Stomach (tissue), 8 donors: ENCODE measurements at regions not wholly inside any gene's neighbourhood (a gene's known extent, or its start where the extent isn't known, plus 50 kb on each side); places are given as distances from the start of the nearest gene placed in this dataset.

Source experiments
- DNase-seq, 2 donors: peaks; one replicate each; pipeline versions ENCODE4 v3.0.0 to v3.0.0-alpha.2; 2013 to 2019
- H3K27ac ChIP-seq, 5 donors: fragments of 200-600 bp in 4 of 5; sonication (generic) in 4 of 5; one replicate each; pipeline ENCODE4 v1.5.1; 2013 to 2019; ENCODE audit warnings: mild to moderate bottlenecking in 1 of 5, moderate library complexity in 1 of 5
- H3K27me3 ChIP-seq, 3 donors: fragments of 200-600 bp; sonication (generic); one replicate each; pipeline ENCODE4 v1.5.1; 2017 to 2019; ENCODE audit warnings: mixed run types in 1 of 3
- H3K36me3 ChIP-seq, 4 donors: fragments of 200-600 bp; sonication (generic); 1 replicate in 3 of 4; 2 replicates in 1 of 4; pipeline ENCODE4 v1.5.1; 2016 to 2019
- H3K4me1 ChIP-seq, 4 donors: fragments of 200-600 bp; sonication (generic); one replicate each; pipeline ENCODE4 v1.5.1; 2016 to 2019
- H3K4me3 ChIP-seq, 4 donors: fragments of 200-600 bp; sonication (generic) in 3 of 4; one replicate each; pipeline ENCODE4 v1.5.1; 2016 to 2019; ENCODE audit warnings: mild to moderate bottlenecking in 1 of 4
- H3K9me3 ChIP-seq, 4 donors: fragments of 200-600 bp; sonication (generic); one replicate each; pipeline ENCODE4 v1.5.1; 2016 to 2019
- EP300 ChIP-seq: sonication (generic); formaldehyde crosslinking; IDR thresholded peaks from one replicate; pipeline ENCODE4 v1.6.1; 2017; ENCODE audit warnings: antibody characterized with exemption
- POLR2A ChIP-seq, 4 donors: fragments of 450-650 bp; IDR thresholded peaks; one replicate each; pipeline ENCODE4 v1.6.1; 2016; ENCODE audit warnings: antibody characterized with exemption in 4 of 4, control low read depth in 2 of 4, mild to moderate bottlenecking in 1 of 4, moderate library complexity in 1 of 4
- POLR2AphosphoS5 ChIP-seq, 3 donors: sonication (generic); formaldehyde crosslinking; IDR thresholded peaks; one replicate each; pipeline ENCODE4 v1.6.1; 2016; ENCODE audit warnings: antibody characterized with exemption in 3 of 3
- WGBS, 5 donors: extraction: QIAGEN DNeasy Blood & Tissue Kit in 3 of 5; methylation state at CpG; one replicate each; pipeline versions ENCODE4 v1.1.5 to v1.1.7; 2013 to 2018; 5-methylcytosine and 5-hydroxymethylcytosine counted together
- intact Hi-C: fragments of 100-400 bp; cut with DNase I; formaldehyde crosslinking; loops from one replicate; pipeline ENCODE4 v1.15.1; 2023; ENCODE audit warnings: low total_unique reads
- TF ChIP-seq, protein P1 (sequence below), 7 experiments: fragments of 450-650 bp in 4 of 7; fragments of 200-600 bp in 3 of 7; sonication (generic) in 3 of 7; IDR thresholded peaks; one replicate each; pipeline ENCODE4 v1.5.1; 2016 to 2019; ENCODE audit warnings: antibody characterized with exemption in 7 of 7, control low read depth in 2 of 7, mild to moderate bottlenecking in 1 of 7
- donor health status: healthy with polysubstance abuse.
- donor health status: Bipolar disorder and iron deficiency.
- donor health status: healthy.

DNA sequence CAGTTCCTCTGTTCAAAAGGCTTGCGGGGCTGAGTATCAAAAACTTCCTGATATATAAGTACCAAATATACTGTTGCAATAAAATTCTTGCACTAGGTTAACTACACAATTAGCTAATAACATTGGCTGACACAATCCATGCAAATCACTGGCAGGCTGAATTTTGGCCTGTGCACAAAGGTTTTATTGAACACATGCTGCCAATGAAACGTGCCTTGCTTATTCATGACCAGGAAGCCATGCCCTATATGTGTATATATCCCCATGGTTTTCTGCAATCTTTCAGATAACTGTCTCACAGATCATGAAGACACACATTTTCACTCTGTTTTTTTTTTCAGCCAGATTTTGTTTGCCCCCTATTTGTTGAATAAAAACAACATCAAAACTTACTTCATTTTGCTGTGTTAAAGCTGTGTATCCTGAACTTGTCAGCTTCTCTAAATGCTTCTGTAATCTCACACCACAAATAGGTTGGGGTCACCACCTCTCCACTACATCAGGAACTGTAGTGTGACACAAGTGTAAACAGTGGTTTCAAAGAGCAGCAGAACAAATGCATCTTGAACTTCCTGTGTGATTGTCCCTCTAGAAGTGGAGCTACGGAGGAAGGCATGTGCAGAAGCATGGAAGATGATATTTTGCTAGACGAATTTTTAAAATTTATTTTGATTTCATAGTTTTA lies 920.7 kb upstream of the NR2F2 start:
- 28 to 48% (median 37%) methylated on average over 4 of the region's 4 CpGs for WGBS, 5 donors
- Histone ChIP-seq H3K4me1 (peaks cover 0 to 15% (median 0%) of the 10 kb centered on the region in 4 donors), H3K27me3 (no peaks in the 10 kb centered on the region), H3K27ac (no peak overlapping the region), H3K4me3 (no peak overlapping the region), H3K9me3 (no peaks in the 10 kb centered on the region), H3K36me3 (no peaks in the 10 kb centered on the region)
- intact Hi-C loops, result no loop called here
- TF ChIP-seq POLR2AphosphoS5 (IDR thresholded peaks at IDR 0.05) (no peak), POLR2A (IDR thresholded peaks at IDR 0.05) (no peak), EP300 (no peak)
- TF ChIP-seq, protein P1, sequence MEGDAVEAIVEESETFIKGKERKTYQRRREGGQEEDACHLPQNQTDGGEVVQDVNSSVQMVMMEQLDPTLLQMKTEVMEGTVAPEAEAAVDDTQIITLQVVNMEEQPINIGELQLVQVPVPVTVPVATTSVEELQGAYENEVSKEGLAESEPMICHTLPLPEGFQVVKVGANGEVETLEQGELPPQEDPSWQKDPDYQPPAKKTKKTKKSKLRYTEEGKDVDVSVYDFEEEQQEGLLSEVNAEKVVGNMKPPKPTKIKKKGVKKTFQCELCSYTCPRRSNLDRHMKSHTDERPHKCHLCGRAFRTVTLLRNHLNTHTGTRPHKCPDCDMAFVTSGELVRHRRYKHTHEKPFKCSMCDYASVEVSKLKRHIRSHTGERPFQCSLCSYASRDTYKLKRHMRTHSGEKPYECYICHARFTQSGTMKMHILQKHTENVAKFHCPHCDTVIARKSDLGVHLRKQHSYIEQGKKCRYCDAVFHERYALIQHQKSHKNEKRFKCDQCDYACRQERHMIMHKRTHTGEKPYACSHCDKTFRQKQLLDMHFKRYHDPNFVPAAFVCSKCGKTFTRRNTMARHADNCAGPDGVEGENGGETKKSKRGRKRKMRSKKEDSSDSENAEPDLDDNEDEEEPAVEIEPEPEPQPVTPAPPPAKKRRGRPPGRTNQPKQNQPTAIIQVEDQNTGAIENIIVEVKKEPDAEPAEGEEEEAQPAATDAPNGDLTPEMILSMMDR (IDR thresholded peaks at IDR 0.05), result no peak
- DNase-seq, result peak in 1 of 2 donors; percentile 32

DNA sequence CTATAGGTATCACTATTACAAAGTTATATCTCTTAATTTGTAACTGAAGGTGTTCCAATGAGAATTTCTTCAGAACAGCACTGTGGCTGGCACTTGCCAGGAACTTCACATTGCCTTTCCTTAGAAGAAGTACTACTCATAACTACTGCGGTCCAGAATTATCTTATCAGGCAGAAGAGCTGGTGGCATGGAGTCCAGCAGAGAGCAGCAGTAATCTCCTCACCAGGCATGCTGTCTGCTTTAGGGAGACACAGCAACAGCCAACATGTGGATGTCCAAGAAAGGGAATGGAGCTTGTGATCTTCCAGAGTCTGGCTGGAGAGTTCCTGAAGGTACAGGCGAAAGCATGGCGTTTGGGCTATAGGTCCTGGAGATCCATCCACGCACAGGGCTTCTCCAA lies 919.7 kb upstream of the NR2F2 start:
- intact Hi-C loops, result no loop called here
- Histone ChIP-seq H3K27ac (no peak overlapping the region), H3K36me3 (no peaks in the 10 kb centered on the region), H3K4me3 (no peak overlapping the region), H3K9me3 (no peaks in the 10 kb centered on the region), H3K27me3 (no peaks in the 10 kb centered on the region), H3K4me1 (peaks cover 0 to 11% (median 0%) of the 10 kb centered on the region in 4 donors)
- DNase-seq, result no peak
- 88 to 97% (median 94%) methylated on average over 4 of the region's 4 CpGs for WGBS, 5 donors
- TF ChIP-seq POLR2A (IDR thresholded peaks at IDR 0.05) (no peak), EP300 (no peak), POLR2AphosphoS5 (IDR thresholded peaks at IDR 0.05) (no peak)
- TF ChIP-seq, protein P1 (IDR thresholded peaks at IDR 0.05), result no peak

GRCh38 chr15:95416576-95416975 lies 913.9 kb upstream of the NR2F2 start:
- intact Hi-C loops, result no loop called here
- Histone ChIP-seq H3K4me1 (no peaks in the 10 kb centered on the region), H3K27ac (no peak overlapping the region), H3K4me3 (no peak overlapping the region), H3K27me3 (no peaks in the 10 kb centered on the region), H3K9me3 (peaks cover 0 to 6% (median 0%) of the 10 kb centered on the region in 4 donors), H3K36me3 (no peaks in the 10 kb centered on the region)
- TF ChIP-seq EP300, result no peak
- no peak for DNase-seq
- 39 to 53% (median 50%) methylated on average over 3 of the region's 3 CpGs for WGBS, 5 donors

GRCh38 chr15:95417761-95418160 lies 912.7 kb upstream of the NR2F2 start:
- intact Hi-C loops, result no loop called here
- H3K36me3 ChIP-seq, result no peaks in the 10 kb centered on the region
- H3K27me3 ChIP-seq, result no peaks in the 10 kb centered on the region
- peaks cover 0 to 6% (median 3%) of the 10 kb centered on the region in 4 donors for H3K9me3 ChIP-seq
- 76 to 90% (median 85%) methylated on average over 3 of the region's 3 CpGs for WGBS, 5 donors
- DNase-seq, result no peak
- no peak overlapping the region for H3K4me3 ChIP-seq
- TF ChIP-seq POLR2AphosphoS5 (IDR thresholded peaks at IDR 0.05) (no peak), POLR2A (IDR thresholded peaks at IDR 0.05) (no peak), EP300 (no peak)
- TF ChIP-seq, protein P1 (IDR thresholded peaks at IDR 0.05), result no peak
- H3K27ac ChIP-seq, result no peak overlapping the region
- no peaks in the 10 kb centered on the region for H3K4me1 ChIP-seq

GRCh38 chr15:95422255-95422654 lies 908.2 kb upstream of the NR2F2 start:
- DNase-seq, result no peak
- no peak overlapping the region for H3K4me3 ChIP-seq
- TF ChIP-seq POLR2AphosphoS5 (IDR thresholded peaks at IDR 0.05) (no peak), POLR2A (IDR thresholded peaks at IDR 0.05) (no peak), EP300 (no peak)
- TF ChIP-seq, protein P1 (IDR thresholded peaks at IDR 0.05), result no peak
- WGBS, 5 donors, result 62 to 74% (median 67%) methylated on average over 3 of the region's 3 CpGs
- no peaks in the 10 kb centered on the region for H3K36me3 ChIP-seq
- intact Hi-C loops, result no loop called here
- H3K27ac ChIP-seq, result no peak overlapping the region
- H3K4me1 ChIP-seq, result no peaks in the 10 kb centered on the region
- no peaks in the 10 kb centered on the region for H3K27me3 ChIP-seq
- H3K9me3 ChIP-seq, result peaks cover 0 to 11% (median 3%) of the 10 kb centered on the region in 4 donors
